ENCODE measurements at regions not wholly inside any gene's neighbourhood (a gene's known extent, or its start where the extent isn't known, plus 50 kb on each side); places are given as distances from the start of the nearest gene placed in this dataset.
"Not testable (repeated sequence)": the region's sequence is repeated elsewhere in the genome, so short reads cannot be mapped to it uniquely, and the experiment has no call there.

- DNase-seq = no peak
- TF ChIP-seq CTCF (IDR thresholded peaks at IDR 0.05; ENCODE audit: low read depth, low read length) = no peak
- Histone ChIP-seq H3K9me3 (no peaks in the 10 kb centered on the region), H3K27me3 (no peaks in the 10 kb centered on the region), H3K4me1 (no peaks in the 10 kb centered on the region), H3K36me3 (no peaks in the 10 kb centered on the region), H3K4me3 (ENCODE audit: low read depth, low read length) (no peak overlapping the region)
These were observed 81.6 kb upstream of the MANSC4 start for GRCh38 chr12:27861428-27862167.

GRCh38 chr12:27859648-27860047 lies 79.6 kb upstream of the MANSC4 start:
- H3K36me3 ChIP-seq = no peaks in the 10 kb centered on the region
- DNase-seq = no peak
- no peaks in the 10 kb centered on the region for H3K4me1 ChIP-seq
- TF ChIP-seq CTCF (IDR thresholded peaks at IDR 0.05; ENCODE audit: low read depth, low read length) = no peak
- no peaks in the 10 kb centered on the region for H3K27me3 ChIP-seq
- H3K9me3 ChIP-seq = no peaks in the 10 kb centered on the region
- H3K4me3 ChIP-seq (ENCODE audit: low read depth, low read length) = no peak overlapping the region

DNA sequence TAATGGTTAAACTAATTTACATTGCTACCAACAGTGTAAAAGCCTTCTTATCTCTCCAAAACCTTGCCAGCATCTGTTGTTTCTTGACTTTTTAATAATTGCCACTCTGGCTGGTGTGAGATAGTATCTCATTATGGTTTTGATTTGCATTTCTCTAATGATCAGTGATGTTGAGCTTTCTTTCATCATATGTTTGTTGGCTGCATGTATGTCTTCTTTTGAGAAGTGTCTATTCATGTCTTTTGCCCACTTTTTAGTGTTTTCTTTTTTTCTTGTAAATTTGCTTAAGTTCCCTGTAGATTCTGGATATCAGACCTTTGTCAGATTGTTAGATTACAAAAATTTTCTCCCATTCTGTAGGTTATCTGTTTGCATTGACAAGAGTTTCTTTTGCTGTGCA lies 77.0 kb upstream of the MANSC4 start:
- not testable (repeated sequence) for DNase-seq; H3K27me3 ChIP-seq; H3K4me1 ChIP-seq; H3K4me3 ChIP-seq (ENCODE audit: low read depth, low read length); H3K36me3 ChIP-seq; H3K9me3 ChIP-seq

DNA sequence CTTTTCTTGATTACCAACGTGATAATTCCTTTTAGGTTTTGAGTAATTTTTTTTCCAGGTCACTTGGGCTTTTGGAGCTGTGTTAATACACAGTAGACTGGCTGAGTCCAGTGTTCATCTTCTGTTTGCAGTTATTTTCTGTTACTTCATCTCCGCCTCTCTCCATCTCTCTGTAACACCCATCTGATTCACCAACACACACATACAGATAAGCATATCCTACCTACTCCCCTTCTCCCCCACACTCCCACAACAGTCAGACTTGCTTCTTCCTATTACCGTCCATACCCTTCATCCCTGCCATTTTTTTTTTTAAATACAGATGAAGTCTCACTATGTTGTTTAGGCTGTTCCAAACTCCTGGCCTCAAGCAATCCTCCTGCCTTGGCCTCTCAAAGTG lies 72.7 kb upstream of the MANSC4 start:
- Histone ChIP-seq H3K36me3 (no peaks in the 10 kb centered on the region), H3K9me3 (no peaks in the 10 kb centered on the region), H3K4me1 (no peaks in the 10 kb centered on the region), H3K27me3 (no peaks in the 10 kb centered on the region), H3K4me3 (ENCODE audit: low read depth, low read length) (no peak overlapping the region)
- no peak for DNase-seq
- TF ChIP-seq CTCF (IDR thresholded peaks at IDR 0.05; ENCODE audit: low read depth, low read length) = no peak
